GM12878 (cell line): ENCODE measurements at regions not wholly inside any gene's neighbourhood (a gene's known extent, or its start where the extent isn't known, plus 50 kb on each side); places are given as distances from the start of the nearest gene placed in this dataset.

ENCODE experiments used
- ATAC-seq: fragments of 200-7000 bp; cut with Tn5 transposase; 3 replicates; pipeline ENCODE4 v1.9.1; 2020; ENCODE audit warnings: mild to moderate bottlenecking, moderate library complexity
- BruUV-seq: library from RNA; stranded (reverse); fragments of 400-500 nt; replicated peaks from 2 replicates; lab custom pipeline; 2021; lab: Mats Ljungman, UMichigan
- CTCF ChIA-PET: fragments of 300-600 bp; sonication (Branson Sonifier 250); formaldehyde crosslinking; extraction: SDS; loops from one replicate; lab custom pipeline; 2021; ENCODE audit warnings: inconsistent platforms; lab: Yijun Ruan, JAX
- POLR2A ChIA-PET: fragments of 350-600 bp; formaldehyde crosslinking; extraction: SDS; loops from one replicate; lab custom pipeline; 2021; ENCODE audit warnings: inconsistent platforms; lab: Charles Lee
- RAD21 ChIA-PET: fragments of 300-600 bp; sonication (Branson Sonifier 250); formaldehyde crosslinking; loops from one replicate; lab custom pipeline; 2023; ENCODE audit warnings: antibody characterized with exemption; ENCODE audit not compliant: unreplicated experiment; lab: Charles Lee
- SMC1A ChIA-PET: fragments of 300-600 bp; sonication (Branson Sonifier 250); formaldehyde crosslinking; loops from one replicate; lab custom pipeline; 2023; ENCODE audit not compliant: unreplicated experiment, uncharacterized antibody; lab: Charles Lee
- DNase-seq: peaks from one replicate; pipeline ENCODE4 v3.0.0-alpha.2; 2011; ENCODE audit warnings: low read depth, low spot score
- FAIRE-seq: peaks from 3 replicates; lab custom pipeline; 2011; peaks lifted over from hg19 to GRCh38; lab: Jason Lieb, UNC
- H2AFZ ChIP-seq: 2 replicates; pipeline ENCODE4 v1.6.0; 2011; ENCODE audit warnings: low read depth, low read length, control low read depth; ENCODE audit not compliant: control insufficient read depth
- H3K27ac ChIP-seq: 2 replicates; pipeline ENCODE4 v1.5.1; 2011; ENCODE audit warnings: control low read depth; ENCODE audit not compliant: control insufficient read depth, insufficient read depth
- H3K27me3 ChIP-seq, 2 experiments: replicated peaks in 1 of 2; 2 replicates each; pipeline versions ENCODE4 v1.6.0 to v1.6.1; 2011; ENCODE audit warnings: low read length in 1 of 2; ENCODE audit not compliant: control insufficient read depth in 2 of 2, insufficient read depth in 2 of 2
- H3K36me3 ChIP-seq, 2 experiments: 2 replicates each; pipeline ENCODE4 v1.5.1; 2011; ENCODE audit warnings: low read length in 1 of 2; ENCODE audit not compliant: control insufficient read depth in 2 of 2, insufficient read depth in 2 of 2
- H3K4me1 ChIP-seq: 2 replicates; pipeline ENCODE4 v1.6.1; 2011; ENCODE audit warnings: mild to moderate bottlenecking, low read length, moderate library complexity, mixed read lengths; ENCODE audit not compliant: control insufficient read depth, insufficient read depth
- H3K4me2 ChIP-seq: 2 replicates; pipeline ENCODE4 v1.6.0; 2011; ENCODE audit warnings: control low read depth; ENCODE audit not compliant: control insufficient read depth, insufficient read depth
- H3K4me3 ChIP-seq: fragments of 200-600 bp; sonication (generic); 2 replicates; pipeline ENCODE4 v1.5.1; 2016
- H3K79me2 ChIP-seq: 2 replicates; pipeline ENCODE4 v1.6.0; 2011; ENCODE audit warnings: low read length; ENCODE audit not compliant: control insufficient read depth, insufficient read depth
- H3K9ac ChIP-seq: 2 replicates; pipeline ENCODE4 v1.8.0; 2011; ENCODE audit warnings: low read length, control low read depth, mixed read lengths; ENCODE audit not compliant: control insufficient read depth, insufficient read depth
- H3K9me3 ChIP-seq: replicated peaks from 3 replicates; pipeline ENCODE4 v1.5.1; 2011; ENCODE audit warnings: mild to moderate bottlenecking, low read length; ENCODE audit not compliant: control insufficient read depth, insufficient read depth
- H4K20me1 ChIP-seq: 2 replicates; pipeline ENCODE4 v1.6.0; 2011; ENCODE audit not compliant: control insufficient read depth, insufficient read depth
- ATF2 ChIP-seq: IDR thresholded peaks from 2 replicates; pipeline ENCODE4 v1.6.1; 2012; ENCODE audit warnings: low read length, inconsistent platforms
- CHD1 ChIP-seq: IDR thresholded peaks from 2 replicates; pipeline ENCODE4 v1.6.1; 2012; ENCODE audit warnings: low read depth, low read length, improper control_type of control experiment
- CHD4 ChIP-seq: fragments of 200-600 bp; sonication (generic); IDR thresholded peaks from 2 replicates; pipeline ENCODE4 v1.6.1; 2016; ENCODE audit warnings: mild to moderate bottlenecking
- IKZF2 ChIP-seq, 2 experiments: fragments of 450-650 bp; IDR thresholded peaks; 2 replicates each; pipeline ENCODE4 v1.6.1; 2017; ENCODE audit warnings: mild to moderate bottlenecking in 2 of 2, moderate library complexity in 2 of 2
- IRF3 ChIP-seq: fragments of 450-650 bp; IDR thresholded peaks from 2 replicates; pipeline ENCODE4 v1.6.1; 2014; ENCODE audit warnings: mild to moderate bottlenecking
- MTA2 ChIP-seq: fragments of 450-650 bp; IDR thresholded peaks from 2 replicates; pipeline ENCODE4 v1.6.1; 2016; ENCODE audit warnings: low read depth, mild to moderate bottlenecking, moderate library complexity
- MTA3 ChIP-seq: IDR thresholded peaks from 2 replicates; pipeline ENCODE4 v1.6.1; 2012; ENCODE audit warnings: low read length, inconsistent platforms, borderline replicate concordance
- MXI1 ChIP-seq: fragments of 150-350 bp; IDR thresholded peaks from 2 replicates; pipeline ENCODE4 v1.6.1; 2011; ENCODE audit warnings: low read depth, mild to moderate bottlenecking, inconsistent platforms, low read length, improper control_type of control experiment
- NFYB ChIP-seq: IDR thresholded peaks from 2 replicates; pipeline ENCODE4 v1.6.1; 2011; ENCODE audit warnings: low read depth, mild to moderate bottlenecking, low read length, improper control_type of control experiment, moderate library complexity; ENCODE audit not compliant: insufficient read depth
- POU2F2 ChIP-seq: IDR thresholded peaks from 3 replicates; pipeline ENCODE4 v1.6.1; 2011; ENCODE audit warnings: low read depth, mild to moderate bottlenecking, low read length, borderline replicate concordance
- RAD51 ChIP-seq: fragments of 450-650 bp; IDR thresholded peaks from 2 replicates; pipeline ENCODE4 v1.6.1; 2016; ENCODE audit warnings: moderate library complexity, mild to moderate bottlenecking, inconsistent platforms
- SMC3 ChIP-seq: IDR thresholded peaks from 2 replicates; pipeline ENCODE4 v1.6.1; 2011; ENCODE audit warnings: low read length, improper control_type of control experiment, borderline replicate concordance
- ZNF274 ChIP-seq: IDR thresholded peaks from one replicate; pipeline ENCODE4 v1.8.0; 2011; ENCODE audit not compliant: insufficient read length, insufficient read depth
- ZNF622 ChIP-seq: fragments of 450-650 bp; IDR thresholded peaks from 2 replicates; pipeline ENCODE4 v1.6.1; 2017; ENCODE audit warnings: mild to moderate bottlenecking, inconsistent platforms
- WGBS: methylation state at CpG from one replicate; pipeline ENCODE4 v1.1.6; 2016; ENCODE audit warnings: low lambda C conversion rate; ENCODE audit not compliant: insufficient replicate concordance, insufficient coverage; ENCODE audit errors: missing lambda C conversion rate; 5-methylcytosine and 5-hydroxymethylcytosine counted together
- in situ Hi-C: fragments of 300-500 bp; cut with MboI; formaldehyde crosslinking; loops from 9 replicates; pipeline ENCODE4 v1.14.3; 2018; ENCODE audit warnings: mixed read lengths
- intact Hi-C: fragments of 100-400 bp; cut with micrococcal nuclease; formaldehyde crosslinking; loops from one replicate; pipeline ENCODE4 v1.14.2; 2022; ENCODE audit not compliant: unreplicated experiment

- no peak for TF ChIP-seq CHD4
- TF ChIP-seq IKZF2 (IDR thresholded peaks at IDR 0.05), result no peak
- TF ChIP-seq SMC3, result no peak
- no peak for TF ChIP-seq MXI1
- no peak for TF ChIP-seq IRF3
- TF ChIP-seq CHD1, result no peak
- TF ChIP-seq MTA3, result no peak
- no peak for TF ChIP-seq ZNF622
- no peak for TF ChIP-seq RAD51
- no peak for TF ChIP-seq MTA2
- TF ChIP-seq ZNF274, result no peak
These were observed 101.9 kb downstream of the PCDH7 start (continued) for GRCh38 chr4:30821859-30822612.

- no peak for TF ChIP-seq NFYB
- no peak for TF ChIP-seq POU2F2
- no peak for TF ChIP-seq ZNF622
- TF ChIP-seq ATF2, result no peak
- no peak for TF ChIP-seq CHD1
- no TSS peak for BruUV-seq
- no peaks in the 10 kb centered on the region for H4K20me1 ChIP-seq
- RAD21 ChIA-PET, result no interaction called here
- no peak for ATAC-seq
- intact Hi-C loops (no loop called here), in situ Hi-C loops (no loop called here)
- H3K4me3 ChIP-seq, result no peak overlapping the region
- no peaks in the 10 kb centered on the region for H3K4me1 ChIP-seq
- SMC1A ChIA-PET, result interaction anchor here (1.0 to 1.6 kb wide), 2 partner anchors 10 to 11 kb away, joined by 3 to 4 read pairs; no protein-coding TSS in a partner anchor
- H3K9ac ChIP-seq, result no peak overlapping the region
- no peaks in the 10 kb centered on the region for H3K27me3 ChIP-seq
- no peak overlapping the region for H3K4me2 ChIP-seq
- H3K9me3 ChIP-seq, result no peaks in the 10 kb centered on the region
- POLR2A ChIA-PET, result no interaction called here
- DNase-seq, result no peak
- H3K79me2 ChIP-seq, result no peaks in the 10 kb centered on the region
- 48% methylated on average over 10 of the region's 10 CpGs for WGBS
- CTCF ChIA-PET, result no interaction called here
- FAIRE-seq, result no peak
- no peak overlapping the region for H3K27ac ChIP-seq
- H3K36me3 ChIP-seq, result no peaks in the 10 kb centered on the region
- H2AFZ ChIP-seq, result no peak overlapping the region
These were observed 102.9 kb downstream of the PCDH7 start for GRCh38 chr4:30822911-30823551.
